ENCODE measurements at regions not wholly inside any gene's neighbourhood (a gene's known extent, or its start where the extent isn't known, plus 50 kb on each side); places are given as distances from the start of the nearest gene placed in this dataset.

DNA sequence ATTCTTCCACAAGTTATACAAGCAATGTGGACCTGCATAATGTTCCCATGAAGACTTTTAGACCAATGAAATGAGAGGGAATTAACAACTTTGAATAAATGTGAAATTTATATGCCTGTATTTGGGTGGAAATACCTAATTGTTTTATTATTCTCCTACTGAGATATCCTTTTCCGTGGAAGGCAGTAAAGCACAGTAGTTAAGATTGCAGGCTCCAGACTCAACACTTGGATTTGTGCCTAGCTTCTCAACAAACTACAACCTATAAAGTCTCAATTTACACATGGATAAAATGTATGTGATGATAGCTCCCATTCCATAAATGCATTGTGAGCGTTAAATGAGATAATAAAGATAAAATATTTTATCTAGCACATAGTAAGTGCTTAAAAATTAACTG is 857.8 kb downstream of the CENPC start:
- TF ChIP-seq, protein P1, sequence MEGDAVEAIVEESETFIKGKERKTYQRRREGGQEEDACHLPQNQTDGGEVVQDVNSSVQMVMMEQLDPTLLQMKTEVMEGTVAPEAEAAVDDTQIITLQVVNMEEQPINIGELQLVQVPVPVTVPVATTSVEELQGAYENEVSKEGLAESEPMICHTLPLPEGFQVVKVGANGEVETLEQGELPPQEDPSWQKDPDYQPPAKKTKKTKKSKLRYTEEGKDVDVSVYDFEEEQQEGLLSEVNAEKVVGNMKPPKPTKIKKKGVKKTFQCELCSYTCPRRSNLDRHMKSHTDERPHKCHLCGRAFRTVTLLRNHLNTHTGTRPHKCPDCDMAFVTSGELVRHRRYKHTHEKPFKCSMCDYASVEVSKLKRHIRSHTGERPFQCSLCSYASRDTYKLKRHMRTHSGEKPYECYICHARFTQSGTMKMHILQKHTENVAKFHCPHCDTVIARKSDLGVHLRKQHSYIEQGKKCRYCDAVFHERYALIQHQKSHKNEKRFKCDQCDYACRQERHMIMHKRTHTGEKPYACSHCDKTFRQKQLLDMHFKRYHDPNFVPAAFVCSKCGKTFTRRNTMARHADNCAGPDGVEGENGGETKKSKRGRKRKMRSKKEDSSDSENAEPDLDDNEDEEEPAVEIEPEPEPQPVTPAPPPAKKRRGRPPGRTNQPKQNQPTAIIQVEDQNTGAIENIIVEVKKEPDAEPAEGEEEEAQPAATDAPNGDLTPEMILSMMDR (optimal IDR thresholded peaks at IDR 0.05 in 1 of 3, IDR thresholded peaks at IDR 0.05 in 1 of 3, conservative IDR thresholded peaks at IDR 0.05 in 1 of 3; ENCODE audit: extremely low read depth in 1 of 3, insufficient read depth in 2 of 3, low read length in 3 of 3): no peak
- no peak for TF ChIP-seq EZH2 (IDR thresholded peaks at IDR 0.05; ENCODE audit: low read length)

Data from keratinocyte (primary cell).